Esophagus squamous epithelium (tissue), 4 donors: ENCODE measurements at regions not wholly inside any gene's neighbourhood (a gene's known extent, or its start where the extent isn't known, plus 50 kb on each side); places are given as distances from the start of the nearest gene placed in this dataset.

ENCODE experiments used
- POLR2A ChIP-seq, 4 donors: fragments of 450-650 bp; IDR thresholded peaks; one replicate each; pipeline ENCODE4 v1.6.1; 2017; ENCODE audit warnings: antibody characterized with exemption in 4 of 4, mild to moderate bottlenecking in 4 of 4, moderate library complexity in 3 of 4
- TF ChIP-seq, protein P1 (sequence below), 6 experiments: fragments of 450-650 bp in 4 of 6; fragments of 200-600 bp in 2 of 6; sonication (generic) in 2 of 6; IDR thresholded peaks; one replicate each; pipeline ENCODE4 v1.5.1; 2016 to 2019; ENCODE audit warnings: antibody characterized with exemption in 6 of 6, mild to moderate bottlenecking in 4 of 6, moderate library complexity in 4 of 6

DNA sequence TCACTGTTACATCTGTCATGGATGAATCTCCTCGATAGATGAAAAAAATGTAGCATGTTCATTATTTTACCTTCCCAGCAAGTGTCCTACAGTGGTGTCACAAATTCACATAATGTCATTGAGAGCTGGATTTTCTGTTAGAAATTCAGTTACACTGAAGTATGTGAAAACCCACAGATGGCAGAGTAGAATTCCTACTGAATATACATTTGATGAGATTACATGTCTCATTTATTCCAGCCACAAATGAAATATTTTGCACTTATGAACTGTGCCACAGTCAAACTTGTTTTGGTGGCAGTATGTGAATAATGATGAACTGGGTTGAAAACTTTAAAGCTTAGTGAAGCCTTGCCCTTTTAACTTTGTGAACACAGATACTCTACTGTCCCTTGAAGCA, 301.9 kb upstream of the DPYD start:
- TF ChIP-seq POLR2A (IDR thresholded peaks at IDR 0.05), result no peak
- TF ChIP-seq, protein P1, sequence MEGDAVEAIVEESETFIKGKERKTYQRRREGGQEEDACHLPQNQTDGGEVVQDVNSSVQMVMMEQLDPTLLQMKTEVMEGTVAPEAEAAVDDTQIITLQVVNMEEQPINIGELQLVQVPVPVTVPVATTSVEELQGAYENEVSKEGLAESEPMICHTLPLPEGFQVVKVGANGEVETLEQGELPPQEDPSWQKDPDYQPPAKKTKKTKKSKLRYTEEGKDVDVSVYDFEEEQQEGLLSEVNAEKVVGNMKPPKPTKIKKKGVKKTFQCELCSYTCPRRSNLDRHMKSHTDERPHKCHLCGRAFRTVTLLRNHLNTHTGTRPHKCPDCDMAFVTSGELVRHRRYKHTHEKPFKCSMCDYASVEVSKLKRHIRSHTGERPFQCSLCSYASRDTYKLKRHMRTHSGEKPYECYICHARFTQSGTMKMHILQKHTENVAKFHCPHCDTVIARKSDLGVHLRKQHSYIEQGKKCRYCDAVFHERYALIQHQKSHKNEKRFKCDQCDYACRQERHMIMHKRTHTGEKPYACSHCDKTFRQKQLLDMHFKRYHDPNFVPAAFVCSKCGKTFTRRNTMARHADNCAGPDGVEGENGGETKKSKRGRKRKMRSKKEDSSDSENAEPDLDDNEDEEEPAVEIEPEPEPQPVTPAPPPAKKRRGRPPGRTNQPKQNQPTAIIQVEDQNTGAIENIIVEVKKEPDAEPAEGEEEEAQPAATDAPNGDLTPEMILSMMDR (IDR thresholded peaks at IDR 0.05), result no peak
